Loucy (cell line): ENCODE measurements at regions not wholly inside any gene's neighbourhood (a gene's known extent, or its start where the extent isn't known, plus 50 kb on each side); places are given as distances from the start of the nearest gene placed in this dataset.

Experiments used
- H2AFZ ChIP-seq: fragments of 200-600 bp; sonication (generic); 2 replicates; pipeline ENCODE4 v1.6.0; 2016; ENCODE audit warnings: antibody characterized with exemption, mild to moderate bottlenecking, low read length, moderate library complexity
- H3F3A ChIP-seq: fragments of 200-600 bp; 2 replicates; pipeline ENCODE4 v1.6.0; 2016; ENCODE audit warnings: antibody characterized with exemption, low read depth, mild to moderate bottlenecking
- H3K27me3 ChIP-seq: fragments of 200-600 bp; sonication (generic); 2 replicates; pipeline ENCODE4 v1.6.1; 2014; ENCODE audit warnings: low read length, mild to moderate bottlenecking; ENCODE audit not compliant: insufficient read depth, poor library complexity, severe bottlenecking
- H3K36me3 ChIP-seq: fragments of 200-600 bp; sonication (generic); 2 replicates; pipeline ENCODE4 v1.6.1; 2016; ENCODE audit warnings: low read length; ENCODE audit not compliant: insufficient read depth
- H3K4me1 ChIP-seq: fragments of 200-600 bp; sonication (generic); 2 replicates; pipeline ENCODE4 v1.5.1; 2014; ENCODE audit warnings: low read length, mild to moderate bottlenecking; ENCODE audit not compliant: insufficient read depth, poor library complexity, severe bottlenecking
- H3K4me2 ChIP-seq: fragments of 200-600 bp; sonication (generic); 2 replicates; pipeline ENCODE4 v1.6.0; 2014; ENCODE audit warnings: antibody characterized with exemption, low read length, low read depth, mild to moderate bottlenecking; ENCODE audit not compliant: poor library complexity, severe bottlenecking
- H3K4me3 ChIP-seq: fragments of 200-600 bp; sonication (generic); 2 replicates; pipeline ENCODE4 v1.5.1; 2014; ENCODE audit warnings: low read length, mild to moderate bottlenecking, mixed read lengths; ENCODE audit not compliant: poor library complexity, severe bottlenecking
- H3K79me2 ChIP-seq: fragments of 200-600 bp; sonication (generic); 2 replicates; pipeline ENCODE4 v1.6.1; 2014; ENCODE audit warnings: low read length; ENCODE audit not compliant: insufficient read depth
- H3K9ac ChIP-seq: fragments of 200-600 bp; sonication (generic); 2 replicates; pipeline ENCODE4 v1.6.0; 2014; ENCODE audit warnings: mild to moderate bottlenecking, low read depth, low read length, moderate library complexity; ENCODE audit not compliant: poor library complexity, severe bottlenecking
- H3K9me2 ChIP-seq: fragments of 200-600 bp; sonication (generic); replicated peaks from 2 replicates; pipeline ENCODE4 v1.6.1; 2016; ENCODE audit warnings: low read depth, low read length, mixed read lengths
- H3K9me3 ChIP-seq: fragments of 200-600 bp; sonication (generic); 2 replicates; pipeline ENCODE4 v1.6.1; 2014; ENCODE audit warnings: mild to moderate bottlenecking, antibody characterized with exemption, low read length, low read depth; ENCODE audit not compliant: insufficient read depth
- H4K20me1 ChIP-seq: fragments of 200-600 bp; sonication (generic); 2 replicates; pipeline ENCODE4 v1.6.0; 2014; ENCODE audit warnings: antibody characterized with exemption, low read length, mild to moderate bottlenecking; ENCODE audit not compliant: insufficient read depth, poor library complexity, severe bottlenecking
- CTCF ChIP-seq: fragments of 200-600 bp; sonication (generic); conservative IDR thresholded peaks from 2 replicates; pipeline ENCODE4 v1.5.1; 2014; ENCODE audit warnings: mild to moderate bottlenecking, antibody characterized with exemption, low read length
- EZH2phosphoT487 ChIP-seq: fragments of 200-600 bp; IDR thresholded peaks from 2 replicates; pipeline ENCODE4 v1.6.1; 2018; ENCODE audit warnings: antibody characterized with exemption, mild to moderate bottlenecking, moderate library complexity, borderline replicate concordance

- H3K9me3 ChIP-seq: no peaks in the 10 kb centered on the region
- no peaks in the 10 kb centered on the region for H3K9me2 ChIP-seq
- no peaks in the 10 kb centered on the region for H4K20me1 ChIP-seq
- H3K36me3 ChIP-seq: no peaks in the 10 kb centered on the region
- H3K79me2 ChIP-seq: no peaks in the 10 kb centered on the region
- no peak overlapping the region for H3K9ac ChIP-seq
- H3K4me3 ChIP-seq: no peak overlapping the region
- no peaks in the 10 kb centered on the region for H3K27me3 ChIP-seq
- no peaks in the 10 kb centered on the region for H3F3A ChIP-seq
- no peak overlapping the region for H3K4me2 ChIP-seq
- no peaks in the 10 kb centered on the region for H3K4me1 ChIP-seq
- H2AFZ ChIP-seq: no peak overlapping the region
- TF ChIP-seq CTCF (no peak), EZH2phosphoT487 (no peak)
Observed at GRCh38 chr13:87903553-87903952, 232.4 kb downstream of the SLITRK5 start.

GRCh38 chr13:87906411-87906810 is 235.2 kb downstream of the SLITRK5 start:
- no peak overlapping the region for H2AFZ ChIP-seq
- H3K9me2 ChIP-seq: no peaks in the 10 kb centered on the region
- no peak overlapping the region for H3K4me2 ChIP-seq
- no peak for TF ChIP-seq EZH2phosphoT487
- TF ChIP-seq CTCF: no peak
- H3K27me3 ChIP-seq: no peaks in the 10 kb centered on the region
- no peaks in the 10 kb centered on the region for H3K36me3 ChIP-seq
- H3F3A ChIP-seq: no peaks in the 10 kb centered on the region
- no peak overlapping the region for H3K4me3 ChIP-seq
- no peaks in the 10 kb centered on the region for H3K9me3 ChIP-seq
- no peaks in the 10 kb centered on the region for H3K4me1 ChIP-seq
- no peaks in the 10 kb centered on the region for H4K20me1 ChIP-seq
- H3K9ac ChIP-seq: no peak overlapping the region
- no peaks in the 10 kb centered on the region for H3K79me2 ChIP-seq

GRCh38 chr13:87907202-87907601 is 236.0 kb downstream of the SLITRK5 start:
- H3K9me2 ChIP-seq: no peaks in the 10 kb centered on the region
- no peaks in the 10 kb centered on the region for H3K9me3 ChIP-seq
- H3K9ac ChIP-seq: no peak overlapping the region
- no peaks in the 10 kb centered on the region for H3K36me3 ChIP-seq
- no peaks in the 10 kb centered on the region for H3K79me2 ChIP-seq
- no peak overlapping the region for H3K4me3 ChIP-seq
- TF ChIP-seq EZH2phosphoT487 (no peak), CTCF (no peak)
- no peak overlapping the region for H2AFZ ChIP-seq
- H4K20me1 ChIP-seq: no peaks in the 10 kb centered on the region
- no peak overlapping the region for H3K4me2 ChIP-seq
- H3K27me3 ChIP-seq: no peaks in the 10 kb centered on the region
- no peaks in the 10 kb centered on the region for H3F3A ChIP-seq
- no peaks in the 10 kb centered on the region for H3K4me1 ChIP-seq
